Epithelial cell of prostate (primary cell): ENCODE measurements at regions not wholly inside any gene's neighbourhood (a gene's known extent, or its start where the extent isn't known, plus 50 kb on each side); places are given as distances from the start of the nearest gene placed in this dataset.

ENCODE experiments used
- DNase-seq: peaks from one replicate; pipeline ENCODE4 v3.0.0-alpha.2; 2011; ENCODE audit warnings: low read depth, low spot score
- H3K27ac ChIP-seq: fragments of 450-650 bp; 2 replicates; pipeline ENCODE4 v1.5.1; 2017; ENCODE audit warnings: mild to moderate bottlenecking

- H3K27ac ChIP-seq = peak overlapping the region; percentile 23
- DNase-seq = no peak
Observed at GRCh38 chr1:55639051-55639450, 423.9 kb upstream of the USP24 start.

DNA sequence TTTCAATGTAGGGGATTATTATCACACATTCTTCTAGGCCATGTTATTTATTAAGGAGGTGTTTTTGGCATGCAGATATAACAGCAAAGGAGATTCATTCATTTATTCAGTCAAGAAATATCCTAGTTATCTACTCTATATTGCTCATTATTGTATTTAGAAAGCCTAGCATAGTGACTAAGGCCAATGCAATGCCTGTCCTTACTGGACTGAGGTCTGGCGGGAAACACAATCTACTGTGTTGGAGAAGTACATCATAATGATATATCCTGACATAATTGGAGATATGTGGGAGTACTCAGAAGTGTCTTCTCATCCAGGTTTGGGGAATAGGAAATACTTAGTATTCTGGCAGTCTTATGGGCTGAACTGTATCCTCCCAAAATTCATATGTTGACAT, 421.5 kb upstream of the USP24 start:
- DNase-seq = no peak
- H3K27ac ChIP-seq = no peak overlapping the region

GRCh38 chr1:55635856-55636255, 420.7 kb upstream of the USP24 start:
- no peak overlapping the region for H3K27ac ChIP-seq
- DNase-seq = no peak

DNA sequence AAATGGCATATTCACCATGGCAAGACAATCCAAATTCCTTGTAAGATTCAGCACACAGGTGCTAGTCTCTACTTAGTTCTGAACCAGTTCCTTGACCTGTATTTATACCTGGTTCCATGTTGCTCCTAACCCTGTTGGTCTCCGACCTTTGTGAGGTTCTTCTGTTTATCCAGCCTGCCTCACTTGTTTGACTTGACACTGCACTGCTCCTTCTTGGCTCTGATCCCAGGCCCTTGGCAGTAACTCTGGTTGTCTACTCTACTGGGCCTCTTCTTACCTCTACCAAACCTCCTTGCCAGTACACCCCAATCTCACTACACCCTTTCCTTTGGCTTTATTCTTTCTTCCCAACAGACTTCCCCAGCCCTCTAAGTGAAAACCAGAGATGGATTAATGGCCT, 419.4 kb upstream of the USP24 start:
- no peak for DNase-seq
- no peak overlapping the region for H3K27ac ChIP-seq

DNA sequence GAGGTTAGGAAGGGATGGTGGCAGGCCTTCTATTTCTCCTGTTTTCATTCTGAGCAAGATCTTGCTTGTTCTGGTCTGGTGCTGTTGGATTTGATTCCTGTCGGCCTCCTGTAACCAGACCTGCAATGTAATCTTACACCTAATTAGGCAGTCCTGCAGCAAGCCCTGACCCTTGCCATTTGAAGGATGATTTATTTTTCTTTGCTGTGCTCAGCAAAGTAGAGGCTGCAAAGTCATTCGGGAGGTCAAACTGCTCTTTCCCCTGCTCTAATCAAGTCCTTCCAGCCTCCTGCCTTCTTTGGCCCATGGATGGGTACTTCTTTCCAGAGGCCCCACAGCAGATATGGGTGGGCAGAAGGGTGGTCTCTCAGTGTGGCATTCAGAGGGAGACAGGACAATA, 417.7 kb upstream of the USP24 start:
- H3K27ac ChIP-seq = peak overlapping the region; percentile 42

DNA sequence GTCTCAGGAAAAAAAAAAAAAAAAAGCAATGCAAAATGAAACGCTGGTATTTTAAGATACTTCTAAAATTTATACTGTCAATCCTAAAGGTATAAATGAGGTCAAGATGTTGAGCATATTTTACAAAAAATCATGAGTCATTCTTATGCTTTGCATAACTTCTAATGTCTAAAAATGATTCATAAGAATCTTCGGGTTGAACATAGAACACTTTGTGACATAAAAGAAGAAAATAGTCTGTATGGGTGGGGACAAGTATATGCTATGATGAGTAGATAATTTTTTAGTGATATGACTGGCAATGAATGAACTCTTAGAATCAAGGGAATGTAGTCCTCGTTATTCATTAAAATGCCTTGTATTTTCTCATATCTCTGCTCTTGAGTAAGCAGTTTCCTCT, 416.9 kb upstream of the USP24 start:
- H3K27ac ChIP-seq = peak overlapping the region; percentile 42
- DNase-seq = no peak

More for the DNA sequence above, 417.7 kb upstream of the USP24 start:
- DNase-seq = no peak

GRCh38 chr1:55631509-55631908, 416.3 kb upstream of the USP24 start:
- DNase-seq = no peak
- H3K27ac ChIP-seq = peak overlapping the region; percentile 42

DNA sequence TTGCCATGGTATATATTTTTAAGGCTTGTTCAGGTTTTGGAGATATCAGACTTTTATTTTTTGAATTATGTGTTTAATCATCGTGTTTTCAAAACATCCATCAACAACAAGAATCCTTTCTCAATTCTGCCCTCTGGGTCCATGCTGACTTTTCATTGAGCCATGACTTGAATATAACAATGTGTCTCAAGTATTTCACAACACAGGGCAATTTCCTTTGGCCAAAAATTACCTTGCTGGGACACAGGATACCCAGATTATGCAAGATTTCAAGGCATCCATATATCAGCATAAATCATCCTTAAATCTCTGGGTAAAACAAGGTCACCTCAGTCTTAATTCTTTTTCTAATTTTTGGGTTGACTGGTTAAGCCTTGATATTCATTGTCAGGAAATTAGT, 411.2 kb upstream of the USP24 start:
- no peak for DNase-seq
- H3K27ac ChIP-seq = no peak overlapping the region

GRCh38 chr1:55624766-55625165, 409.6 kb upstream of the USP24 start:
- H3K27ac ChIP-seq = no peak overlapping the region
- DNase-seq = no peak

DNA sequence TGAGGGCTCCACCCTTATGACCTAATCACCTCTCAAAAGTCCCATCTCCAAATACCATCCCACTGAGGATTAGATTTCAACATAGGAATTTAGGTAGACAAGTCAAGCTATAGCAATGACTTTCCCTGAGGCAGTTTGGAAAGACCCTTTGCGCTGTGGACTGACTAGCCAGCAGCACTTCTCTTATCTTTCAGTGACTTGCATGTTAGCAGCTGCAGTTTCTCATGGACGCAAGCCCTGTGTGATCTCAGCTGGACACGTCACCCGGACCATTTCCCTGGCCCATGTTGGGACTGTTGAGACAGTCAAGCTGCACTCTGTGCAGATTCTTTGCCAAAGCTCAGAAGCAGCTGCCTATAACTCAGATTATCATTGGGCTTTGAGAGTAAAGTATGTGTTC, 408.1 kb upstream of the USP24 start:
- H3K27ac ChIP-seq = no peak overlapping the region
- no peak for DNase-seq

DNA sequence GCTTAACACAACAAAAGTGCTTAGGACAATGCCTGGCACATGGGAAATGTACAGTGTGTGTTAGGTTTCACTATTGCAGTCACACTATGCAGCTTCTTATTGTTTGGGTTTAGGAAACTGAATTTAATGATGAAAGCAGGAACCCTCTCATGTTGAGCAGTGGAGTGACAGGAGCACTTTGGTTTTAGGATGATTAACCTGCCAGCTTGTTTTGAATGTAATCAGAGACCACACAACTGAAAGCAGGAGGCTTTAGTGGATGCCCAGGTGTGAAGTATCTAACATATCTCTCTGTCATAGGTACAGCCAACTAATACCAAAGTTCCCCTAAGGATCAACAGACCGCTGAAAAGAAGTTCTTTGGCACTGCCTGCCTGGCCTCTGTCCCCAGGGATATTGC, 406.9 kb upstream of the USP24 start:
- H3K27ac ChIP-seq = no peak overlapping the region
- DNase-seq = no peak

DNA sequence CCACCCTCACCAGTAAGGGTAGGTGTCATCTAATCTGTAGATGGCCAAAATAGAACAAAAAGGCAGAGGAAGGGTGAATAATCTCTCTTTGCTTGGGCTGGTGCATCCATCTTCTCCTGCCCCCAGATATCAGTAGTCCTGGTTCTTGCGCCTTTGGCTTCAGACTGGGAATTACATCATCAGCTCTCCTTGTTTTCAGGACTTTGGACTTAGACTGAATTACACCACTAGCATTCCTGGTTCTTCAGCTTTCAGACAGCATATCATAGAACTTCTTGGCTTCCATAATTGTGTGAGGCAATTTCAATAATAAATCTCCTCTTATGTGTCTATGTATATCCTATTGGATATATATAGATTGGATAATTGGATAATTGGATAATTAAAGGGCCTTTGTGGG, 403.0 kb upstream of the USP24 start:
- no peak overlapping the region for H3K27ac ChIP-seq
- no peak for DNase-seq

DNA sequence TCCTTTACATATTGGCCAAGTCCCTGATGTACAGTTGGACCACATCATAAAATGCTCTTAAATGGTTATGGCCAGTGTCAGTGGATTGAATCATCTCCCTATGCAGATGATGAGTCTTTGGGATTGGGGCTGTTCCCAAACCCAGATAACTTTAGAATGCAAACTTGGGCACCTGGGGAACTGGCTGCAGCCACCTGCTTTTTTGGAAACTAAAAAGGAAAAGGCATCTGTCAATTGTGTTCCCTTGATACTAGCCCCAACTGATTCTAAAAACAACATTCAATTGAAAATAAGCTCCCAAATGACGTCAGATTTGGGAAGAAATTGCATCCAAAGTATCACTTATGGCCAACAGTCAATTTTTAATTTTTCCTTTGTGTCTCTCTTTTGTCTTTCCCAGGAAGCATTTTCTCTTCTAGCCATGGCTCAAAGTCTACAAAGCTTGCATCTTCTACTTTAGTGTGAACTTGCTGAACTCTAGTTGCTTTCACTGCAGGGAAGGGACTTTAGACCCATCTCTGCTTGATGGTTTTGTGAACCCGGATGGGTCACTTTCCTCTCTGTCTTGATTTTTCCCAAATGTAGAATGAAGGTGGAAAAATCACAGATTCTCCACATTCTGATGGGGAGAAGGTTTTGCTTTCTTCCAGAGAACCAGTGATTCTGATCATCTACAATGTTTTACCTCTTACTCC, 402.3 kb upstream of the USP24 start:
- no peak for DNase-seq

DNA sequence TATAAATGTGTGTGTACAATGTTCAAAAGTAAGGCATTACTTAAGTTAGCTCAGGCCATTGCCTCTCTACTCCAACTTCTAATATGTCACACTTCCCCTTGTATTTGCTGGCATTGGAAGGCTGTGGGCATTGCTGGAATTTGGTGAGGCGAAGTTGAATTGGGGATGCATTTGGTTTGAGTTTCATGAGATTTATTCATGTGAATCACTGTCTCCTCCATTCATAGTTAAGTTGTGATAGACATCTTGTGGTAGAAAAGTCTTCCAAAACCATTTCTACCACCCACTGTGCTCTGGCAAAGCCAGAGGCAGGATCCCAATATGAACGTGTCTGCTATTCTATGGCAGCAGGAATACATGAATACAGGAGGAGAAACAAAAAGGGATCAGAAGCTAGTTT, 397.8 kb upstream of the USP24 start:
- DNase-seq = no peak
- no peak overlapping the region for H3K27ac ChIP-seq

More for the DNA sequence above, 402.3 kb upstream of the USP24 start:
- no peak overlapping the region for H3K27ac ChIP-seq

DNA sequence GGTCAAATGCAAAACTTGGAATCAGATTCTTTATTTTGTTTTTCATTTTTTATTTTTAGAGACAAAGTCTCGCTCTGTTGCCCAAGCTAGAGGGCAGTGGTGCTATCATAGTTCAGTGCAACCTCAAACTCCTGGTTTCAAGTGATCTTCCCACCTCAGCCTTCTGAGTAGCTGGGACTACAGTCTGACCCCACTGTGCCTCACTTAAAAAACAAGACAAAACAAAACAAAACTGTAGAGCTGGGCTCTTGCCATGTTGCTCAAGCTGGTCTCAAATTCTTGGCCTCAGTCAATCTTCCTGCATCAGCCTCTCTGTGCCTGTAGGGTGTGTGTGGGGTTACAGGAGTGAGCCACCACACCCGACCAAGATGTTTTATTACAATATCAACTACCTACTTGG, 396.0 kb upstream of the USP24 start:
- DNase-seq = no peak
- no peak overlapping the region for H3K27ac ChIP-seq

GRCh38 chr1:55610203-55610602, 395.0 kb upstream of the USP24 start:
- H3K27ac ChIP-seq = no peak overlapping the region
- no peak for DNase-seq

DNA sequence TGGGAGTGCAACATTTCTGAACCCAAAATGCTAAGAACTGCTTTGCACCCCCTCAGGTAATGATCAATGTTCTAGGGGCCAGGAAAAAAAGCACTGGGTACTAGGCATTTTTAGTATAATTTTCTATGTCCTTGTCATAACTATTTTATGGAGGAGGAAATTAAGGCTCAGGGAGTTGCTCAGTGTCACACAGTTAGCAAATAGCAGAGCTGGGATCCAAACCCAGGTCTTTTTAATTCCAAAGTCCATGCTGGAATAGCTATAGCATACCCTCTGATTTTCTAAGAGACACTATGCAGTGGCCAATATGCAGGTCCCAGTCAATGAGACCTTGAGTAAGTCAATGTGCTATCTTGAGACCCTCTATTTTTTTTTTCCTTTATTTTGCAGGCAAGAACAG, 394.5 kb upstream of the USP24 start:
- no peak for DNase-seq
- no peak overlapping the region for H3K27ac ChIP-seq

DNA sequence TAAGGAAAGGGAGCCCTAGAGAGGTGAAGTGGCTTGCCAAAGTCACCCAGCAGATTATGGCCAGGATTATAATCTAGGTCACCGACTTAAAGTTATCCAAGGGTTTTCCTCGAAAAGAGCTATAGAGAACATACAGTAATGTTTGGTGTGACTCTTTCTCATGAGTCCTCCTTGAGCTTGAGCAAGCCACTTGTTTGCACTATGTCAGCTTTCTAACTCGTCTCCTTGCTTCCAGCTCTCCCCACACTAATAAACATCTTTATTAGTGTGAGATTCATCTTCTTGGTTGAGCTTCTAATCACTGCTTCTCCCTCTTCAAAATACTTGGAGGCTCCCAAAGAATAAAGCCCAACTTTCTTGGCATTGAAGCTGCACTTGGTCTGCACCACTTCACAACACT, 390.0 kb upstream of the USP24 start:
- DNase-seq = no peak
- H3K27ac ChIP-seq = no peak overlapping the region

DNA sequence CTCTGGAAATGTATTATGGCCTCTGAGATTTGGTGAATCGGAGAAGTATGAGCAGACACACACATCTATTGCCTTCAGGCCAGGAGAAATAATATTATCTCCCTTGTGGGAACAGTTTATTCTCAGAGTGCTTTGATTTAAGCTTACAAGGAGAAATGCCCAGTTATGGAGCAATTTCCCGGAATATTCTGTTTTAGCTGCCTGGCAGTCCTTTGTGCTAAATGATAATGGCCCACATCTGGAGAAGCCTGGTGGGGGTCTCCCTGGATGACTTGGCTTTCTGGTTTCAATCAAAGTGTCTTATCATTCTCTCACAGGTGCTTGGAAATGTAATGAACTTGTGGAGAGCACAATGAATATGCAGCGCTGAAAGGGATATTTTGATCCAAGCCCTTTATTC, 389.6 kb upstream of the USP24 start:
- DNase-seq = no peak
- no peak overlapping the region for H3K27ac ChIP-seq

DNA sequence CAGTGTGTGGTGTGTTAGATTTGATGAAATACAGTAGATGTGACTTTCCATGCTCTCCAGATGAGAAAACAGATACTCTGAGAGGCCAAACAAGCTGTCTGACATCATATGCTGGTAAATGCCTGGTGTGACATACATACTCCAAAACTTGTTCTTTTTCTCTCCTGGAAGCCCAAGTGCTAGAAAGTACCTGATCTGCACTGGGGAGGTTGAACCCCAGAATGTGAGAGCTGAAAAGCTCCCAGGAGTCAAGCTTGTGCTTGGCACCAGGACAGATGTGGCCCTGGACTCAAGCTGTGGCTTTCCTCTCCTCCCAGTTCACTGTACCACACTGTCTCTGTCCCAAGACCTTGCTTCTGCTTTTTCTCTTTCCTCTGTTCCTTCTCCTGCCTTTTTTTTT, 389.0 kb upstream of the USP24 start:
- no peak overlapping the region for H3K27ac ChIP-seq
- no peak for DNase-seq

DNA sequence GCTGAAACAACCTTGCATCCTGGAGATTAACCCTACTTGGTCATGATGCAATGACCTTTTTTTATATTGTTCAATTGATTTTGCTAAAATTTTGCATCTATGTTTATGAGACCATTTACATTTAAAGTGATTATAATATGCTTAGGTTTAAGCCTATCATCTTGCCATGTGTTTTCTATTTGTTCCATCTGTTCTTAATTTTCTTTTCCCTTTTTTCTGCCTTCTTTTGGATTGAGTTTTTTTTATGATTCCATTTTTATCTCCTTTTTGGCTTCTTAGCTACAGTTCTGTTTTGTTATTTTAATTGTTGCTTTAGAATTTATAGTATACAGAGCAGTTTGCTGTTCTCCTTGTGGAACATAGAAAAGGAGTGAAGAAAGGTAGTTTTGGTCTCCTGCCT, 385.1 kb upstream of the USP24 start:
- H3K27ac ChIP-seq = no peak overlapping the region
- DNase-seq = no peak

GRCh38 chr1:55597910-55598309, 382.7 kb upstream of the USP24 start:
- H3K27ac ChIP-seq = no peak overlapping the region
- no peak for DNase-seq

DNA sequence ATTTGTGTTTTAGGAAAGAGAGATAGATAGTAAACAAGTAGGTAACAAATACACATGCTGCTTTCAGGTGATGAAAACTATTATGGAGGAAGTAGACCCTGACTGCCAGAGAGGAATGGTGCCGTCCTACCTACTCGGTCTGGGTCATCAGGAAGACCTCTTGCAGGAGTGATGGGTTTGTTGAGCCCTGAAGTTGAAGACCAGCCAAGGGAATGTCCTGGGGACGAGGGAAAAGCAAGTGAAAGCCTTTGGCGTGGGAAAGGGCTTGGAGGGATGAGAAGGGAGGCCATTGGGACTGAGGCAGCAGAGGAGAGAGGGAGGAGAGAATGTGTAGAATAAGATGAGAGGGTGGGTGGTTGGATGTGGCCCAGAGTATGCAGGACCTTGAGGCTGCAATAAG, 379.5 kb upstream of the USP24 start:
- H3K27ac ChIP-seq = no peak overlapping the region
- DNase-seq = no peak
